Transverse colon (tissue), 4 donors: ENCODE measurements at regions not wholly inside any gene's neighbourhood (a gene's known extent, or its start where the extent isn't known, plus 50 kb on each side); places are given as distances from the start of the nearest gene placed in this dataset.

ENCODE experiments used
- DNase-seq: peaks from one replicate; pipeline ENCODE4 v3.0.0-alpha.2; 2019
- H3K27ac ChIP-seq, 4 donors: fragments of 200-600 bp; sonication (generic); 2 replicates each; pipeline ENCODE4 v1.5.1; 2016 to 2018; ENCODE audit warnings: inconsistent platforms in 4 of 4
- H3K27me3 ChIP-seq: fragments of 200-600 bp; sonication (generic); 2 replicates; pipeline ENCODE4 v1.5.1; 2017; ENCODE audit warnings: inconsistent platforms
- H3K36me3 ChIP-seq, 4 donors: fragments of 200-600 bp; sonication (generic); 2 replicates each; pipeline ENCODE4 v1.5.1; 2017 to 2019; ENCODE audit warnings: inconsistent platforms in 4 of 4
- H3K4me1 ChIP-seq, 4 donors: fragments of 200-600 bp; sonication (generic); 2 replicates each; pipeline ENCODE4 v1.5.1; 2017 to 2020; ENCODE audit warnings: inconsistent platforms in 4 of 4
- H3K4me3 ChIP-seq, 4 donors: fragments of 200-600 bp; sonication (generic); 1 replicate in 1 of 4; 2 replicates in 3 of 4; pipeline versions ENCODE4 v1.5.1 to v1.6.1; 2017 to 2019; ENCODE audit warnings: inconsistent platforms in 4 of 4
- H3K9me3 ChIP-seq, 2 donors: fragments of 200-600 bp; sonication (generic); 2 replicates each; pipeline ENCODE4 v1.5.1; 2017 to 2019; ENCODE audit warnings: inconsistent platforms in 2 of 2
- CTCF ChIP-seq, 5 experiments: fragments of 200-600 bp in 3 of 5; fragments of 450-650 bp in 2 of 5; sonication (generic) in 3 of 5; IDR thresholded peaks; 1 replicate in 2 of 5; 2 replicates in 3 of 5; pipeline ENCODE4 v1.5.1; 2016 to 2017; ENCODE audit warnings: antibody characterized with exemption in 5 of 5, inconsistent platforms in 3 of 5, mild to moderate bottlenecking in 2 of 5, moderate library complexity in 1 of 5
- EP300 ChIP-seq: sonication (generic); formaldehyde crosslinking; IDR thresholded peaks from one replicate; pipeline ENCODE4 v1.6.1; 2017; ENCODE audit warnings: antibody characterized with exemption, low read depth
- POLR2A ChIP-seq: fragments of 450-650 bp; IDR thresholded peaks from one replicate; pipeline ENCODE4 v1.6.1; 2016; ENCODE audit warnings: antibody characterized with exemption, mild to moderate bottlenecking, moderate library complexity
- POLR2AphosphoS5 ChIP-seq, 3 donors: sonication (generic); formaldehyde crosslinking; IDR thresholded peaks; one replicate each; pipeline ENCODE4 v1.6.1; 2016; ENCODE audit warnings: antibody characterized with exemption in 3 of 3
- WGBS, 2 donors: methylation state at CpG; one replicate each; pipeline ENCODE4 v1.1.5; 2018; ENCODE audit warnings: low coverage in 1 of 2; 5-methylcytosine and 5-hydroxymethylcytosine counted together
- in situ Hi-C, 4 donors: fragments of 200-750 bp; cut with MboI; loops; one replicate each; pipeline versions ENCODE4 v1.15.0 to v1.15.1; 2017; ENCODE audit warnings: low sequenced_read_pairs in 3 of 4, low pct_ligation_motif_present in 1 of 4, low pct_unique_long_range_greater_than_20kb in 1 of 4
- intact Hi-C: fragments of 100-400 bp; cut with DNase I; formaldehyde crosslinking; loops from one replicate; pipeline ENCODE4 v1.15.1; 2023; ENCODE audit warnings: low total_unique reads

- intact Hi-C loops, result no loop called here
- H3K9me3 ChIP-seq, result no peaks in the 10 kb centered on the region
- no peaks in the 10 kb centered on the region for H3K36me3 ChIP-seq
- no peak for TF ChIP-seq CTCF (IDR thresholded peaks at IDR 0.05)
- TF ChIP-seq POLR2A, result no peak
- no peak for TF ChIP-seq POLR2AphosphoS5 (IDR thresholded peaks at IDR 0.05)
- no peak for TF ChIP-seq EP300
- 70 to 93% methylated on average over 5 of the region's 5 CpGs for WGBS, 2 donors
- DNase-seq, result no peak
- no peaks in the 10 kb centered on the region for H3K4me1 ChIP-seq
- peaks cover 4% of the 10 kb centered on the region for H3K27me3 ChIP-seq
- no peak overlapping the region for H3K27ac ChIP-seq
- in situ Hi-C loops, result no loop called here
- H3K4me3 ChIP-seq, result no peak overlapping the region
Measured at GRCh38 chr13:53142306-53142705, 113.7 kb downstream of the OLFM4 start.

GRCh38 chr13:53143757-53144339, 115.2 kb downstream of the OLFM4 start:
- no peak for DNase-seq
- 82 to 85% methylated on average over 6 of the region's 6 CpGs for WGBS, 2 donors
- intact Hi-C loops (no loop called here), in situ Hi-C loops (no loop called here)
- Histone ChIP-seq H3K36me3 (no peaks in the 10 kb centered on the region), H3K27me3 (peaks cover 4% of the 10 kb centered on the region), H3K9me3 (no peaks in the 10 kb centered on the region), H3K4me3 (no peak overlapping the region), H3K27ac (no peak overlapping the region), H3K4me1 (no peaks in the 10 kb centered on the region)
- TF ChIP-seq EP300, result no peak
- no peak for TF ChIP-seq POLR2A
- TF ChIP-seq POLR2AphosphoS5 (IDR thresholded peaks at IDR 0.05), result no peak
- TF ChIP-seq CTCF (IDR thresholded peaks at IDR 0.05), result no peak

GRCh38 chr13:53144826-53145225, 116.2 kb downstream of the OLFM4 start:
- Histone ChIP-seq H3K36me3 (no peaks in the 10 kb centered on the region), H3K4me3 (no peak overlapping the region), H3K27me3 (peaks cover 4% of the 10 kb centered on the region), H3K4me1 (no peaks in the 10 kb centered on the region), H3K9me3 (no peaks in the 10 kb centered on the region), H3K27ac (no peak overlapping the region)
- 63 to 68% methylated on average over 3 to 5 of the region's 5 CpGs for WGBS, 2 donors
- intact Hi-C loops, result no loop called here
- in situ Hi-C loops, result no loop called here
- TF ChIP-seq EP300, result no peak
- TF ChIP-seq POLR2A, result no peak
- no peak for DNase-seq

- WGBS, 2 donors, result 84 to 100% methylated on average over 1 to 5 of the region's 5 CpGs
- Histone ChIP-seq H3K36me3 (no peaks in the 10 kb centered on the region), H3K4me3 (no peak overlapping the region), H3K27ac (no peak overlapping the region), H3K4me1 (no peaks in the 10 kb centered on the region), H3K9me3 (no peaks in the 10 kb centered on the region), H3K27me3 (peaks cover 4% of the 10 kb centered on the region)
- intact Hi-C loops (loop anchor here (2.0 kb wide), 2 partner anchors 34 to 38 kb away; no protein-coding TSS in a partner anchor), in situ Hi-C loops (no loop called here)
- no peak for DNase-seq
- TF ChIP-seq POLR2AphosphoS5 (IDR thresholded peaks at IDR 0.05), result no peak
- TF ChIP-seq CTCF (IDR thresholded peaks at IDR 0.05), result no peak
- no peak for TF ChIP-seq EP300
- no peak for TF ChIP-seq POLR2A
Measured at GRCh38 chr13:53150568-53150967, 122.0 kb downstream of the OLFM4 start.
